ENCODE measurements at regions not wholly inside any gene's neighbourhood (a gene's known extent, or its start where the extent isn't known, plus 50 kb on each side); places are given as distances from the start of the nearest gene placed in this dataset.

DNA sequence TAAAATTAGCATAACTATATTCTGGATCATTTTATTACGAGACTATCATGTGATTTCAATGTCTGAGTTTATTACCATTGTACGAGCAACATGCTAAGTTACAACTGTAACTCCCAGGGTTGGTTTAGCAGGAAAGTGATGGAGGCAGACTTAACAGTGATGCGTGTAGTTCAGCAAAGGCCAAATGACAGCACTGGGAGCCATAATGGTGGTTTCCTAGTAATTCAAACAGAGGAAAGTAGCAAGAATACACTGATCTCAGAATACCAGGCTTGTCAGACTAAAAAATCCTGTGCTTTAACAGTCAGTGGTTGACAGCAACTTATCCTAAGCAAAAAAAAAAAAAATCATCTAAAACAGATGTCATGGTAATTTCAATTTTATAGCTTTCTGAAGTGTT is 229.6 kb downstream of the KLF12 start:
- TF ChIP-seq CTCF (conservative IDR thresholded peaks at IDR 0.05; ENCODE audit: low read depth, low read length), result no peak
- no peak for TF ChIP-seq EZH2phosphoT487 (IDR thresholded peaks at IDR 0.05; ENCODE audit: borderline replicate concordance, low read length)
- no peak for TF ChIP-seq EZH2 (IDR thresholded peaks at IDR 0.05; ENCODE audit: low read length, unreplicated experiment)

Measured in PC-3 (cell line).